GM13977 (cell line): ENCODE measurements at regions not wholly inside any gene's neighbourhood (a gene's known extent, or its start where the extent isn't known, plus 50 kb on each side); places are given as distances from the start of the nearest gene placed in this dataset.

ENCODE experiments used
- DNase-seq: peaks from one replicate; pipeline ENCODE4 v3.0.0; 2012; ENCODE audit warnings: low spot score
- in situ Hi-C: fragments of 300-500 bp; cut with MboI; formaldehyde crosslinking; loops from one replicate; pipeline ENCODE4 v1.12.0; 2022; ENCODE audit warnings: low sequenced_read_pairs, low pct_unique_long_range_greater_than_20kb, mixed read lengths, inconsistent platforms; ENCODE audit not compliant: unreplicated experiment
- TF ChIP-seq, protein P1 (sequence below): IDR thresholded peaks from 2 replicates; pipeline ENCODE4 v1.5.1; 2012; ENCODE audit warnings: mild to moderate bottlenecking, control low read depth; ENCODE audit not compliant: insufficient read depth; ENCODE audit errors: extremely low read depth, missing control alignments

- TF ChIP-seq, protein P1, sequence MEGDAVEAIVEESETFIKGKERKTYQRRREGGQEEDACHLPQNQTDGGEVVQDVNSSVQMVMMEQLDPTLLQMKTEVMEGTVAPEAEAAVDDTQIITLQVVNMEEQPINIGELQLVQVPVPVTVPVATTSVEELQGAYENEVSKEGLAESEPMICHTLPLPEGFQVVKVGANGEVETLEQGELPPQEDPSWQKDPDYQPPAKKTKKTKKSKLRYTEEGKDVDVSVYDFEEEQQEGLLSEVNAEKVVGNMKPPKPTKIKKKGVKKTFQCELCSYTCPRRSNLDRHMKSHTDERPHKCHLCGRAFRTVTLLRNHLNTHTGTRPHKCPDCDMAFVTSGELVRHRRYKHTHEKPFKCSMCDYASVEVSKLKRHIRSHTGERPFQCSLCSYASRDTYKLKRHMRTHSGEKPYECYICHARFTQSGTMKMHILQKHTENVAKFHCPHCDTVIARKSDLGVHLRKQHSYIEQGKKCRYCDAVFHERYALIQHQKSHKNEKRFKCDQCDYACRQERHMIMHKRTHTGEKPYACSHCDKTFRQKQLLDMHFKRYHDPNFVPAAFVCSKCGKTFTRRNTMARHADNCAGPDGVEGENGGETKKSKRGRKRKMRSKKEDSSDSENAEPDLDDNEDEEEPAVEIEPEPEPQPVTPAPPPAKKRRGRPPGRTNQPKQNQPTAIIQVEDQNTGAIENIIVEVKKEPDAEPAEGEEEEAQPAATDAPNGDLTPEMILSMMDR: no peak
- in situ Hi-C loops: no loop called here
- DNase-seq: no peak
Observed at GRCh38 chr15:62850791-62851291, 191.7 kb upstream of the TPM1 start.

DNA sequence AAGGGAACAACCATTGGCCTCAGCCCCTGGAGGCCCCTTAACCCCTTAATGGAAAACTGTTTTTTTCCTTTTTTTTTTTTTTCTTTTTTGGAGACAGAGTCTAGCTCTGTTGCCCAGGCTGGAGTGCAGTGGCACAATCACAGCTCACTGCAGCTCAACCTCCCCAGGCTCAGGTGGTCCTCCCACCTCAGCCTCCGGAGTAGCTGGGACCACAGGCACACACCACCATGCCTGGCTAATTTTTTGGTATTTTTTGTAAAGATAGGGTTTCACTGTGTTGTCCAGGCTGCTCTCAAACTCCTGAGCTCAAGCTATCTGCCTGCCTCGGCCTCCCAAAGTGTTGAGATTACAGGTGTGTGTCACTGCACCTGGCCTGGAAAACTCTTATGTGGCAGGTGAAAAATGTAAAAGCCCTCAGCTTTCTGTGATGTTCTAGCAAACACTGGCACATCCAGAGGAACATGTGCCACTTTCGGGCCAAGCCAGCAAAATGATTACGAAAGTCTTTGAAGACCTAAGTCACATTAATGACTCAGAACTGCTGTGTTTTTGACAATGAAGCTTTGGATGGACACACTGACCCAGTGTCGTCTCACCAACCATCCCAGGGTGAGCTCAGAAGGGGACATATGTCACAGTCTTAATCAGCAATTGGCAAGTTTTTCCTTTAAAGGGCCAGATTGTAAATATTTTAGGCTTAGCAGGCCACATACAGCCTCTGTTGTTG lies 189.3 kb upstream of the TPM1 start:
- in situ Hi-C loops: no loop called here
- TF ChIP-seq, protein P1: no peak
- DNase-seq: no peak

DNA sequence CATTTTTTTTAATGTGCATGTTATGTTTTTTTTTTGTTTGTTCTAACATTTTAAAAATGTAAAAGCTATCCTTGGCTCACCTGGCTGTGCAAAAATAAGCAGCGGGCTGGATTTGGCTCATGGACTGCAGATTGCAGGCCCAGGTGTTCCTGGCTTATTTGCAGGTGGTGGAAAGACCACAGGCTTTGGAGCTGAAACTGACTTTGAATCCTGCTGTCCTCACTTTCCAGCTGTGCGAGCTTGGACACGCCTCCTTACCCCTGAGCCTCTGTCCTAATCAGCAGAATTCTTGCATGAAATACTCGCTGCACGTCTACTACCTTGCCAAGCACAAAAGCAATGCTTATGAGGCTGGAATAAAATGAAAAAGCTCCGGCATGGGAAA lies 188.7 kb upstream of the TPM1 start:
- no peak for DNase-seq
- in situ Hi-C loops: no loop called here
- TF ChIP-seq, protein P1: no peak

DNA sequence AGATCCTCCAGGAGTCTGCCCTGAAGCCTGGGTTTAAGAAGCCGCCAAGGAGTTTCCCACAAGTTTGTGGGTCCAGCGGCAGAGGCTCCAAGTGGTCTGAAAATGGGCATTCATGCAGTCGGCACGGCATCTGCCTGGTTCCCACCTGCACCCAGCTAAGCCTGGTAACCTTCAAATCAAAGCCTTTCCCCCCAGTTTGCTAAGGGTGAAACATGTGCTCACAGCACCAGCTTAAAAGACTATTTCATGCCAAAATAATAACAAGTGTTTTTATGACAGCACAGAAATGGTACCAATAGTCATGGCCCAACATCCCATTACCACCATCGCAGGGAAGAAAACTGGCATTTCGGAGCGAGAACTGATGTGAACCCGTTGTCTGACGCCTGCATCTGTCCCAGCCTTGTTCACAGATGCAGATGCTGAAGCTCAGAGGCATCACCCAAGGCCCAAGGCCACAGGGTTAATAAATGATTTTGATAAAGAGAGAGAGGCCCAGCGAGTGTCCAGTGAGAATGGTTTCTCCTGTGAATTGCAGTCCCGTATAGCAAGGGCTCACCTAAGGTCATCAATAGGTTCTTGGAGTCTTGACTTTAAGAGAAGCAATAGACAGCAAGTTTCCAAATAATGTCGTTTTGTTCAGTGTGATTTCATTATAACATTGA lies 188.0 kb upstream of the TPM1 start:
- no peak for DNase-seq
- in situ Hi-C loops: no loop called here
- TF ChIP-seq, protein P1: no peak

- TF ChIP-seq, protein P1: no peak
- no peak for DNase-seq
- in situ Hi-C loops: no loop called here
Observed at GRCh38 chr15:62855085-62855476, 187.5 kb upstream of the TPM1 start.

GRCh38 chr15:62856466-62857246 lies 185.9 kb upstream of the TPM1 start:
- TF ChIP-seq, protein P1: no peak
- DNase-seq: no peak
- in situ Hi-C loops: no loop called here
